Body of pancreas (tissue), 4 donors: ENCODE measurements at regions not wholly inside any gene's neighbourhood (a gene's known extent, or its start where the extent isn't known, plus 50 kb on each side); places are given as distances from the start of the nearest gene placed in this dataset.

Source experiments
- ATAC-seq: fragments of 150-250 bp; one replicate; pipeline ENCODE4 v1.9.1; 2016
- DNase-seq, 4 donors: peaks; one replicate each; pipeline ENCODE4 v3.0.0-alpha.2; 2019
- H3K27ac ChIP-seq, 4 donors: fragments of 200-600 bp; sonication (generic); 1 replicate in 3 of 4; 2 replicates in 1 of 4; pipeline versions ENCODE4 v1.5.1 to v1.6.1; 2016 to 2019; ENCODE audit warnings: mild to moderate bottlenecking in 1 of 4, mixed read lengths in 1 of 4, moderate library complexity in 1 of 4
- H3K27me3 ChIP-seq, 2 donors: fragments of 200-600 bp; sonication (generic); one replicate each; pipeline ENCODE4 v1.6.0; 2016; ENCODE audit warnings: mild to moderate bottlenecking in 1 of 2
- H3K36me3 ChIP-seq, 2 donors: fragments of 200-600 bp; sonication (generic); replicated peaks in 1 of 2; 2 replicates each; pipeline ENCODE4 v1.5.1; 2016; ENCODE audit warnings: low read depth in 2 of 2; ENCODE audit not compliant: insufficient read depth in 1 of 2
- H3K4me1 ChIP-seq: fragments of 200-600 bp; sonication (generic); one replicate; pipeline ENCODE4 v1.6.0; 2016
- H3K4me3 ChIP-seq, 2 donors: fragments of 200-600 bp; sonication (generic); 1 replicate in 1 of 2; 2 replicates in 1 of 2; pipeline ENCODE4 v1.5.1; 2016 to 2019
- H3K9me3 ChIP-seq, 3 donors: fragments of 200-600 bp; sonication (generic); 1 replicate in 2 of 3; 2 replicates in 1 of 3; pipeline ENCODE4 v1.5.1; 2016
- POLR2A ChIP-seq, 3 donors: fragments of 450-650 bp; IDR thresholded peaks; one replicate each; pipeline ENCODE4 v1.6.1; 2016; ENCODE audit warnings: antibody characterized with exemption in 3 of 3, mild to moderate bottlenecking in 2 of 3
- WGBS, 2 donors: methylation state at CpG; one replicate each; pipeline ENCODE4 v1.1.5; 2017; 5-methylcytosine and 5-hydroxymethylcytosine counted together
- intact Hi-C: fragments of 100-400 bp; cut with DNase I; formaldehyde crosslinking; loops from one replicate; pipeline ENCODE4 v1.15.1; 2023
- TF ChIP-seq, protein P1 (sequence below), 7 experiments: fragments of 450-650 bp in 4 of 7; fragments of 200-600 bp in 3 of 7; sonication (generic) in 3 of 7; IDR thresholded peaks; one replicate each; pipeline ENCODE4 v1.5.1; 2016 to 2019; ENCODE audit warnings: antibody characterized with exemption in 7 of 7

- Histone ChIP-seq H3K27me3 (no peaks in the 10 kb centered on the region), H3K36me3 (no peaks in the 10 kb centered on the region), H3K9me3 (no peaks in the 10 kb centered on the region), H3K27ac (no peak overlapping the region), H3K4me1 (no peaks in the 10 kb centered on the region), H3K4me3 (no peak overlapping the region)
- no peak for TF ChIP-seq POLR2A (IDR thresholded peaks at IDR 0.05)
- TF ChIP-seq, protein P1, sequence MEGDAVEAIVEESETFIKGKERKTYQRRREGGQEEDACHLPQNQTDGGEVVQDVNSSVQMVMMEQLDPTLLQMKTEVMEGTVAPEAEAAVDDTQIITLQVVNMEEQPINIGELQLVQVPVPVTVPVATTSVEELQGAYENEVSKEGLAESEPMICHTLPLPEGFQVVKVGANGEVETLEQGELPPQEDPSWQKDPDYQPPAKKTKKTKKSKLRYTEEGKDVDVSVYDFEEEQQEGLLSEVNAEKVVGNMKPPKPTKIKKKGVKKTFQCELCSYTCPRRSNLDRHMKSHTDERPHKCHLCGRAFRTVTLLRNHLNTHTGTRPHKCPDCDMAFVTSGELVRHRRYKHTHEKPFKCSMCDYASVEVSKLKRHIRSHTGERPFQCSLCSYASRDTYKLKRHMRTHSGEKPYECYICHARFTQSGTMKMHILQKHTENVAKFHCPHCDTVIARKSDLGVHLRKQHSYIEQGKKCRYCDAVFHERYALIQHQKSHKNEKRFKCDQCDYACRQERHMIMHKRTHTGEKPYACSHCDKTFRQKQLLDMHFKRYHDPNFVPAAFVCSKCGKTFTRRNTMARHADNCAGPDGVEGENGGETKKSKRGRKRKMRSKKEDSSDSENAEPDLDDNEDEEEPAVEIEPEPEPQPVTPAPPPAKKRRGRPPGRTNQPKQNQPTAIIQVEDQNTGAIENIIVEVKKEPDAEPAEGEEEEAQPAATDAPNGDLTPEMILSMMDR (IDR thresholded peaks at IDR 0.05) = no peak
- 50 to 68% methylated on average over 1 of the region's 1 CpG for WGBS, 2 donors
- intact Hi-C loops = no loop called here
- ATAC-seq (no peak), DNase-seq (no peak)
Observed at GRCh38 chr14:100454437-100454836, 131.3 kb downstream of the SLC25A47 start.

- intact Hi-C loops = no loop called here
- no peak for TF ChIP-seq POLR2A (IDR thresholded peaks at IDR 0.05)
- TF ChIP-seq, protein P1 (IDR thresholded peaks at IDR 0.05) = no peak
- no peak overlapping the region for H3K27ac ChIP-seq
- no peaks in the 10 kb centered on the region for H3K9me3 ChIP-seq
- H3K27me3 ChIP-seq = no peaks in the 10 kb centered on the region
- H3K4me1 ChIP-seq = no peaks in the 10 kb centered on the region
- ATAC-seq (no peak), DNase-seq (no peak)
- H3K36me3 ChIP-seq = no peaks in the 10 kb centered on the region
- WGBS, 2 donors = 92 to 95% methylated on average over 3 of the region's 3 CpGs
- H3K4me3 ChIP-seq = no peak overlapping the region
Observed at GRCh38 chr14:100463937-100464336, 123.3 kb downstream of the BEGAIN start.

DNA sequence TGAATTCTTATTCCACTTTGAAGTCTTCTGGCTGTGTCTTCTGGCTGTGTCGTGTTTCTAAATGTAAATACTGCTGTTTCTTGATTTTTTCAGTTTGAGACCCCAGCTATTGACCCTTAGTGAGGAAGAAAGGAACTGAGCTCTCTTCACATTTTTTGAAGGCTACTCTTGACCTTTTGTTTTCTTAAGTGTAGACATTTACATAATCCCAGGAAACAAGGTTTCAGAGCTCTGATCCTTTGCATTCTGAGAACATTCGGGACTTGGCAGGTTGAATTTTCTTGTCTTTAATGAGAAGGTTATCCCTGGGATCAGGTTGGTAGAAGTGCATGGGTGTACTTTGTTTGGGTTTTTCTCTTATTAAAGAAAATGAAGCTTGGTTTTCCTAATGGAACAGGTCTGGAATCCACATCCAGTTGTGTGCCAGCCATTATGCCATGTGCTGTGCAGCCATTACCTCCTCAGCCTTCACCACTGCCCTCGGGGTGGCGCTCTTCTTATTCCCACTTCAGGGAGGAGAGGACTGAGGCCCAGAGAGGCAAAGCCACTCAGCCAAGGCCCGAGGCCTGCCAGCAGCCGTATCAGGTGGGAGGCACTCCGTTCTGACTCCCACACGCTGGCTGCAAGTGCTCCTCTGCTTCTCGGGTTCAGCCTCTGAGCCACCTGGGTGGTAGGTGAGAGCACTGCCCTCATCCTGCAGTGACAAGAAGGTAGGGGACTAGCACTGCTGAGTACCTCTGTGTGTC, 120.9 kb downstream of the BEGAIN start:
- no peak for TF ChIP-seq POLR2A (IDR thresholded peaks at IDR 0.05)
- Histone ChIP-seq H3K27ac (no peak overlapping the region), H3K27me3 (no peaks in the 10 kb centered on the region), H3K36me3 (no peaks in the 10 kb centered on the region), H3K9me3 (no peaks in the 10 kb centered on the region), H3K4me3 (no peak overlapping the region), H3K4me1 (peaks cover 5% of the 10 kb centered on the region)
- 71 to 76% methylated on average over 6 to 8 of the region's 9 CpGs for WGBS, 2 donors
- DNase-seq (no peak), ATAC-seq (no peak)
- intact Hi-C loops = no loop called here

DNA sequence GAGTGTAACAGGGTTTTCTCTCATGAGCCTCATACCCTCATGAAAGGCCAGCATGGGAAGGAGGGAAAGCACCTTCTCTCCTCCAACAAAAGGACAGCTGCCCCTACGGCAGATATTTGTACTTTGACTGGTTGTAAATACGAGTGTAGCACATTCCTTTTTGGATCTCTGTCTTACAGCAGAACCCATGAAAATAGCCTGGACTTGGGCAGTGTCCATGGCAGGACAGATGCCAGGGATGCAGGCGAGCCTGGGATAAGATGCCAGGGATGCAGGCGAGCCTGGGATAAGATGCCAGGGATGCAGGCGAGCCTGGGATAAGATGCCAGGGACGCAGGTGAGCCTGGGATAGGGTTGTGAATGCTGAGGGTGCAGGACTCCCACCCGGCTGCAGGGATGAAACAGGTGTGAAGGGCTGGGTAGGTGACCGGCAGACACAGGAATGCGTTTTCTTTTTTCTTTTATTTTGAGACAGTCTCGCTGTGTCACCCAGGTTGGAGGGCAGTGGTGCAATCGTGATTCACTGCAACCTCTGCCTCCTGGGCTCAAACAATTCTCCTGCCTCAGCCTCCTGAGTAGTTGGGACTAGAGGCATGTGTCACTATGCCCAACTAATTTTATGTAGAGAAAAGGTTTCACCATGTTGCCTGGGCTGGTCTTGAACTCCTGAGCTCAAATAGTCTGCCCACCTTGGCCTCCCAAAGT, 120.0 kb downstream of the BEGAIN start:
- DNase-seq (no peak), ATAC-seq (no peak)
- Histone ChIP-seq H3K4me3 (no peak overlapping the region), H3K27me3 (no peaks in the 10 kb centered on the region), H3K36me3 (no peaks in the 10 kb centered on the region), H3K4me1 (peaks cover 14% of the 10 kb centered on the region), H3K27ac (no peak overlapping the region), H3K9me3 (no peaks in the 10 kb centered on the region)
- WGBS, 2 donors = 77 to 80% methylated on average over 11 of the region's 11 CpGs
- no peak for TF ChIP-seq POLR2A (IDR thresholded peaks at IDR 0.05)
- TF ChIP-seq, protein P1 (IDR thresholded peaks at IDR 0.05) = no peak
- intact Hi-C loops = no loop called here

DNA sequence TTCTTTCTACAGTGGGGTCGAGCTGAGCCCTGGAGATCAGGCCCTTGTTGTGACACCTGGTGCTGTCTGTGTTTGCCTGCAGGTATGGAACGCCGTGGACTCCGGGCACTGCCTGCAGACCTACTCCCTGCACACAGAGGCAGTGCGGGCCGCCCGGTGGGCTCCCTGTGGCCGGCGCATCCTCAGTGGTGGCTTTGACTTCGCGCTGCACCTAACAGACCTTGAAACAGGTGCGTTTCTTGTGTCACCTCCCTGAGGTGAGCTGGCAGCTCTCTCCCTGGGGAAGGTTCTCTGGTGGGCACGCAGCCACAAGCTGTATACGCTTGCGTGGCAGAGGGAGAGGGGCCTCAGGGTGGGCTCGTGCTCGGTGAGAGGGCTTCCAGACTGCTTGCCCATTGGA, 119.3 kb downstream of the BEGAIN start:
- intact Hi-C loops = no loop called here
- Histone ChIP-seq H3K4me3 (no peak overlapping the region), H3K27me3 (no peaks in the 10 kb centered on the region), H3K9me3 (no peaks in the 10 kb centered on the region), H3K27ac (no peak overlapping the region), H3K36me3 (no peaks in the 10 kb centered on the region), H3K4me1 (peaks cover 21% of the 10 kb centered on the region)
- no peak for ATAC-seq
- TF ChIP-seq, protein P1 (IDR thresholded peaks at IDR 0.05) = no peak
- TF ChIP-seq POLR2A (IDR thresholded peaks at IDR 0.05) = no peak
- DNase-seq = no peak
- 75 to 88% methylated on average over 8 to 17 of the region's 17 CpGs for WGBS, 2 donors
